HL-60 (cell line): ENCODE measurements at regions not wholly inside any gene's neighbourhood (a gene's known extent, or its start where the extent isn't known, plus 50 kb on each side); places are given as distances from the start of the nearest gene placed in this dataset.

Source experiments
- CTCF ChIP-seq: IDR thresholded peaks from one replicate; pipeline ENCODE4 v1.5.1; 2011; ENCODE audit warnings: low read length, control low read depth, inconsistent platforms; ENCODE audit not compliant: insufficient read depth
- POLR2AphosphoS5 ChIP-seq: IDR thresholded peaks from 2 replicates; pipeline ENCODE4 v1.6.1; 2012; ENCODE audit warnings: low read depth
- REST ChIP-seq: IDR thresholded peaks from 2 replicates; pipeline ENCODE4 v1.6.1; 2012; ENCODE audit warnings: low read depth; ENCODE audit not compliant: insufficient replicate concordance

GRCh38 chr16:48947371-48947713, 334.3 kb downstream of the CBLN1 start:
- TF ChIP-seq CTCF, result no peak
- TF ChIP-seq REST, result no peak
- TF ChIP-seq POLR2AphosphoS5, result no peak
